ENCODE measurements at regions not wholly inside any gene's neighbourhood (a gene's known extent, or its start where the extent isn't known, plus 50 kb on each side); places are given as distances from the start of the nearest gene placed in this dataset.
"Not testable (repeated sequence)": the region's sequence is repeated elsewhere in the genome, so short reads cannot be mapped to it uniquely, and the experiment has no call there.

- no peak for DNase-seq (ENCODE audit: low spot score)
- in situ Hi-C loops (cut with MboI; ENCODE audit: low pct_unique_long_range_greater_than_20kb, low sequenced_read_pairs, unreplicated experiment): no loop called here
- no peak for TF ChIP-seq CTCF (IDR thresholded peaks at IDR 0.05; ENCODE audit: extremely low read depth, insufficient read depth, missing control alignments)
Measured at GRCh38 chr2:183892315-183892941, 705.9 kb upstream of the ZNF804A start.

GRCh38 chr2:183898641-183899040 is 699.7 kb upstream of the ZNF804A start:
- in situ Hi-C loops (cut with MboI; ENCODE audit: low pct_unique_long_range_greater_than_20kb, low sequenced_read_pairs, unreplicated experiment): no loop called here
- DNase-seq (ENCODE audit: low spot score): no peak
- no peak for TF ChIP-seq CTCF (IDR thresholded peaks at IDR 0.05; ENCODE audit: extremely low read depth, insufficient read depth, missing control alignments)

GRCh38 chr2:183901931-183902330 is 696.4 kb upstream of the ZNF804A start:
- in situ Hi-C loops (cut with MboI; ENCODE audit: low pct_unique_long_range_greater_than_20kb, low sequenced_read_pairs, unreplicated experiment): no loop called here
- TF ChIP-seq CTCF (IDR thresholded peaks at IDR 0.05; ENCODE audit: extremely low read depth, insufficient read depth, missing control alignments): no peak
- DNase-seq (ENCODE audit: low spot score): no peak

- no peak for TF ChIP-seq CTCF (IDR thresholded peaks at IDR 0.05; ENCODE audit: extremely low read depth, insufficient read depth, missing control alignments)
- no peak for DNase-seq (ENCODE audit: low spot score)
- in situ Hi-C loops (cut with MboI; ENCODE audit: low pct_unique_long_range_greater_than_20kb, low sequenced_read_pairs, unreplicated experiment): no loop called here
Measured at GRCh38 chr2:183903026-183903425, 695.3 kb upstream of the ZNF804A start.

GRCh38 chr2:183916041-183916440 is 682.3 kb upstream of the ZNF804A start:
- in situ Hi-C loops (cut with MboI; ENCODE audit: low pct_unique_long_range_greater_than_20kb, low sequenced_read_pairs, unreplicated experiment); DNase-seq (ENCODE audit: low spot score): not testable (repeated sequence)

- in situ Hi-C loops (cut with MboI; ENCODE audit: low pct_unique_long_range_greater_than_20kb, low sequenced_read_pairs, unreplicated experiment): no loop called here
- TF ChIP-seq CTCF (IDR thresholded peaks at IDR 0.05; ENCODE audit: extremely low read depth, insufficient read depth, missing control alignments): no peak
- no peak for DNase-seq (ENCODE audit: low spot score)
Measured at GRCh38 chr2:183919167-183919566, 679.2 kb upstream of the ZNF804A start.

- in situ Hi-C loops (cut with MboI; ENCODE audit: low pct_unique_long_range_greater_than_20kb, low sequenced_read_pairs, unreplicated experiment): no loop called here
- TF ChIP-seq CTCF (IDR thresholded peaks at IDR 0.05; ENCODE audit: extremely low read depth, insufficient read depth, missing control alignments): no peak
- no peak for DNase-seq (ENCODE audit: low spot score)
Measured at GRCh38 chr2:183919926-183920325, 678.4 kb upstream of the ZNF804A start.
